ENCODE measurements at regions not wholly inside any gene's neighbourhood (a gene's known extent, or its start where the extent isn't known, plus 50 kb on each side); places are given as distances from the start of the nearest gene placed in this dataset.

DNA sequence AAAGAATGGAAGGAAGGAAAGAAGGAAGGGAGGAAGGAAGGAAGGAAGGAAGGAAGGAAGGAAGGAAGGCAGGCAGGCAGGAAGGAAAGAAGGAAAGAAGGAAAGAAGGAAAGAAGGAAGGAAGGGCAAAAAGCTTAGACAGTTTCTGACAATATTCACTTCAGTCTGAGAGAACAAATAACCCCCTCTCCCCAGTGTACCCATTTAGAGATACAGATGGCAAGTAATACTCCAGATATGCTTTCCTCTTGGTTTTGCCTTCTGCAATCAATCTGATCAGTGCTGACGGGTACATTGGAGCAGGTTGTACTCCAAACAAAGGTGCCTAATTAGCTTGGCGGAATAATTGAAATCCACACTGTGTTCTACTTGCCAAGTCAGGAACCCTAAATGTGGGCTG, 534.6 kb upstream of the TMEFF2 start:
- TF ChIP-seq, protein P1, sequence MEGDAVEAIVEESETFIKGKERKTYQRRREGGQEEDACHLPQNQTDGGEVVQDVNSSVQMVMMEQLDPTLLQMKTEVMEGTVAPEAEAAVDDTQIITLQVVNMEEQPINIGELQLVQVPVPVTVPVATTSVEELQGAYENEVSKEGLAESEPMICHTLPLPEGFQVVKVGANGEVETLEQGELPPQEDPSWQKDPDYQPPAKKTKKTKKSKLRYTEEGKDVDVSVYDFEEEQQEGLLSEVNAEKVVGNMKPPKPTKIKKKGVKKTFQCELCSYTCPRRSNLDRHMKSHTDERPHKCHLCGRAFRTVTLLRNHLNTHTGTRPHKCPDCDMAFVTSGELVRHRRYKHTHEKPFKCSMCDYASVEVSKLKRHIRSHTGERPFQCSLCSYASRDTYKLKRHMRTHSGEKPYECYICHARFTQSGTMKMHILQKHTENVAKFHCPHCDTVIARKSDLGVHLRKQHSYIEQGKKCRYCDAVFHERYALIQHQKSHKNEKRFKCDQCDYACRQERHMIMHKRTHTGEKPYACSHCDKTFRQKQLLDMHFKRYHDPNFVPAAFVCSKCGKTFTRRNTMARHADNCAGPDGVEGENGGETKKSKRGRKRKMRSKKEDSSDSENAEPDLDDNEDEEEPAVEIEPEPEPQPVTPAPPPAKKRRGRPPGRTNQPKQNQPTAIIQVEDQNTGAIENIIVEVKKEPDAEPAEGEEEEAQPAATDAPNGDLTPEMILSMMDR (IDR thresholded peaks at IDR 0.05): no peak
- TF ChIP-seq FOXM1 (IDR thresholded peaks at IDR 0.05; ENCODE audit: low read depth) (no peak), POLR2AphosphoS5 (IDR thresholded peaks at IDR 0.05; ENCODE audit: low read depth, low read length) (no peak), SMC3 (IDR thresholded peaks at IDR 0.05; ENCODE audit: low read depth, low read length) (no peak), TCF12 (IDR thresholded peaks at IDR 0.05) (no peak), RAD21 (IDR thresholded peaks at IDR 0.05; ENCODE audit: low read length) (no peak), RFX5 (IDR thresholded peaks at IDR 0.05; ENCODE audit: low read length) (no peak), REST (IDR thresholded peaks at IDR 0.05; ENCODE audit: low read depth, low read length) (no peak), EZH2phosphoT487 (IDR thresholded peaks at IDR 0.05; ENCODE audit: borderline replicate concordance, low read depth) (no peak), GABPA (IDR thresholded peaks at IDR 0.05; ENCODE audit: low read depth) (no peak), MXI1 (IDR thresholded peaks at IDR 0.05; ENCODE audit: low read depth, low read length) (no peak), RXRA (IDR thresholded peaks at IDR 0.05; ENCODE audit: borderline replicate concordance, low read depth) (no peak), FOSL2 (IDR thresholded peaks at IDR 0.05; ENCODE audit: borderline replicate concordance, low read depth) (no peak)
- TF ChIP-seq, protein P2, sequence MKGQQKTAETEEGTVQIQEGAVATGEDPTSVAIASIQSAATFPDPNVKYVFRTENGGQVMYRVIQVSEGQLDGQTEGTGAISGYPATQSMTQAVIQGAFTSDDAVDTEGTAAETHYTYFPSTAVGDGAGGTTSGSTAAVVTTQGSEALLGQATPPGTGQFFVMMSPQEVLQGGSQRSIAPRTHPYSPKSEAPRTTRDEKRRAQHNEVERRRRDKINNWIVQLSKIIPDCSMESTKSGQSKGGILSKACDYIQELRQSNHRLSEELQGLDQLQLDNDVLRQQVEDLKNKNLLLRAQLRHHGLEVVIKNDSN (IDR thresholded peaks at IDR 0.05; ENCODE audit: borderline replicate concordance, low read depth): no peak
